K562 (cell line): ENCODE measurements at regions not wholly inside any gene's neighbourhood (a gene's known extent, or its start where the extent isn't known, plus 50 kb on each side); places are given as distances from the start of the nearest gene placed in this dataset.

Experiments used
- ATAC-seq: fragments of 200-7000 bp; cut with Tn5 transposase; 3 replicates; pipeline ENCODE4 v1.9.1; 2020; ENCODE audit warnings: moderate library complexity
- BruUV-seq: library from RNA; stranded (reverse); fragments of 400-500 nt; replicated peaks from 2 replicates; lab custom pipeline; 2021; lab: Mats Ljungman, UMichigan
- CTCF ChIA-PET: fragments of 300-600 bp; formaldehyde crosslinking; extraction: SDS; loops from one replicate; lab custom pipeline; 2021; ENCODE audit warnings: low intra/inter-chr PET ratio; lab: Yijun Ruan, JAX
- POLR2A ChIA-PET: fragments of 300-600, 350-650 bp; sonication (Branson Sonifier 250); formaldehyde crosslinking; extraction: SDS; loops from one replicate; lab custom pipeline; 2021; ENCODE audit warnings: antibody characterized with exemption, inconsistent platforms; lab: Yijun Ruan, JAX
- DNase-seq, 4 experiments: peaks; one replicate each; pipeline versions ENCODE4 v3.0.0 to v3.0.0-alpha.2; 2011 to 2018; ENCODE audit warnings: low spot score in 3 of 4, mixed read lengths in 3 of 4; ENCODE audit errors: extremely low read depth in 1 of 4
- FAIRE-seq: peaks from 2 replicates; lab custom pipeline; 2011; peaks lifted over from hg19 to GRCh38; lab: Jason Lieb, UNC
- H2AFZ ChIP-seq: 2 replicates; pipeline ENCODE4 v1.6.0; 2011; ENCODE audit warnings: low read depth, low read length, control low read depth, inconsistent platforms
- H3K27ac ChIP-seq: fragments of 200-600 bp; 3 replicates; pipeline ENCODE4 v1.8.0; 2011; ENCODE audit warnings: low read depth, mild to moderate bottlenecking, control low read depth, inconsistent platforms, low read length, moderate library complexity, mixed read lengths; ENCODE audit errors: extremely low read depth
- H3K27me3 ChIP-seq, 2 experiments: fragments of 300-600 bp in 1 of 2; 2 replicates in 1 of 2; 3 replicates in 1 of 2; pipeline versions ENCODE4 v1.6.0 to v1.8.0; 2011; ENCODE audit warnings: inconsistent platforms in 2 of 2, low read length in 2 of 2, mild to moderate bottlenecking in 1 of 2, mixed read lengths in 1 of 2, moderate library complexity in 1 of 2; ENCODE audit not compliant: control insufficient read depth in 2 of 2, insufficient read depth in 2 of 2
- H3K36me3 ChIP-seq: fragments of 300-600 bp; 3 replicates; pipeline ENCODE4 v1.8.0; 2011; ENCODE audit warnings: mild to moderate bottlenecking, low read length, inconsistent platforms; ENCODE audit not compliant: control insufficient read depth, insufficient read depth
- H3K4me1 ChIP-seq, 2 experiments: fragments of 200-600 bp in 1 of 2; replicated peaks in 1 of 2; 2 replicates in 1 of 2; 3 replicates in 1 of 2; pipeline versions ENCODE4 v1.5.1 to v1.8.0; 2011; ENCODE audit warnings: inconsistent platforms in 2 of 2, low read length in 2 of 2, mild to moderate bottlenecking in 1 of 2, mixed read lengths in 1 of 2, moderate library complexity in 1 of 2; ENCODE audit not compliant: control insufficient read depth in 2 of 2, insufficient read depth in 2 of 2
- H3K4me2 ChIP-seq: 2 replicates; pipeline ENCODE4 v1.6.1; 2011; ENCODE audit warnings: low read length, control low read depth, inconsistent platforms, mixed read lengths; ENCODE audit not compliant: insufficient read depth
- H3K4me3 ChIP-seq: fragments of 200-600 bp; sonication (generic), shearing (Covaris generic); 2 replicates; pipeline ENCODE4 v1.5.1; 2016; ENCODE audit warnings: control low read depth, inconsistent platforms
- H3K79me2 ChIP-seq: fragments of 200-600 bp; 3 replicates; pipeline ENCODE4 v1.8.0; 2011; ENCODE audit warnings: low read length, inconsistent platforms; ENCODE audit not compliant: control insufficient read depth, insufficient read depth
- H3K9ac ChIP-seq, 2 experiments: 2 replicates each; pipeline versions ENCODE4 v1.6.0 to v1.6.1; 2011; ENCODE audit warnings: low read depth in 2 of 2, low read length in 2 of 2, control low read depth in 1 of 2, inconsistent platforms in 1 of 2, mild to moderate bottlenecking in 1 of 2, mixed read lengths in 1 of 2; ENCODE audit not compliant: insufficient read depth in 1 of 2
- H3K9me1 ChIP-seq: one replicate; pipeline ENCODE4 v1.6.0; 2011; ENCODE audit warnings: inconsistent platforms, mild to moderate bottlenecking, low read length, moderate library complexity; ENCODE audit not compliant: control insufficient read depth, insufficient read depth
- H3K9me3 ChIP-seq: replicated peaks from 2 replicates; pipeline ENCODE4 v1.5.1; 2011; ENCODE audit warnings: low read depth, low read length, inconsistent platforms; ENCODE audit not compliant: control insufficient read depth, insufficient read depth
- H4K20me1 ChIP-seq: replicated peaks from 2 replicates; pipeline ENCODE4 v1.6.1; 2011; ENCODE audit warnings: low read length, inconsistent platforms, mixed read lengths; ENCODE audit not compliant: control insufficient read depth, insufficient read depth
- ELK1 ChIP-seq: sonication (generic); formaldehyde crosslinking; IDR thresholded peaks from 2 replicates; pipeline ENCODE4 v1.8.1; 2022; ENCODE audit warnings: missing genetic modification reagents
- NR2F6 ChIP-seq: fragments of 450-650 bp; formaldehyde crosslinking; IDR thresholded peaks from 2 replicates; pipeline ENCODE4 v1.4.0; 2020; ENCODE audit warnings: mild to moderate bottlenecking
- TAF9B ChIP-seq: fragments of 450-650 bp; IDR thresholded peaks from 2 replicates; pipeline ENCODE4 v1.6.1; 2018; ENCODE audit warnings: mild to moderate bottlenecking; ENCODE audit not compliant: partially characterized antibody
- TBP ChIP-seq: optimal IDR thresholded peaks from 2 replicates; pipeline ENCODE3; 2011; ENCODE audit warnings: low read depth, low read length, improper control_type of control experiment
- TEAD1 ChIP-seq, 2 experiments: fragments of 450-650 bp in 1 of 2; sonication (generic) in 1 of 2; formaldehyde crosslinking; IDR thresholded peaks; 2 replicates each; pipeline versions ENCODE4 v1.4.0 to v1.8.0; 2020 to 2022; ENCODE audit warnings: mild to moderate bottlenecking in 2 of 2, missing genetic modification reagents in 1 of 2
- ZNF239 ChIP-seq: fragments of 250-450 bp; sonication (Bioruptor Pico); IDR thresholded peaks from 2 replicates; pipeline ENCODE4 v1.4.0; 2020; ENCODE audit warnings: mild to moderate bottlenecking
- WGBS: fragments of 100-300 bp; shearing (Covaris generic); methylation state at CpG from one replicate; pipeline ENCODE4 v1.1.6; 2016; ENCODE audit warnings: low coverage, mixed read lengths; ENCODE audit not compliant: insufficient coverage; ENCODE audit errors: missing lambda C conversion rate; 5-methylcytosine and 5-hydroxymethylcytosine counted together
- in situ Hi-C: fragments of 300-500 bp; cut with MboI; formaldehyde crosslinking; loops from 4 replicates; pipeline ENCODE4 v1.15.0; 2018; ENCODE audit warnings: inconsistent platforms, mixed read lengths
- intact Hi-C: fragments of 100-400 bp; cut with micrococcal nuclease; formaldehyde crosslinking; loops from 2 replicates; pipeline ENCODE4 v1.14.2; 2022
- TF ChIP-seq, protein P1 (sequence below): fragments of 200-600 bp; sonication (generic); IDR thresholded peaks from one replicate; pipeline ENCODE4 v1.6.1; 2012; ENCODE audit warnings: mild to moderate bottlenecking, low read depth, low read length, inconsistent platforms

GRCh38 chr12:84243686-84244085, 668.9 kb downstream of the SLC6A15 start:
- H3K9ac ChIP-seq = no peak overlapping the region
- no peaks in the 10 kb centered on the region for H3K79me2 ChIP-seq
- H3K27ac ChIP-seq = no peak overlapping the region
- CTCF ChIA-PET = no interaction called here
- BruUV-seq = no TSS peak
- no peak for DNase-seq
- H3K4me3 ChIP-seq = no peak overlapping the region
- in situ Hi-C loops (no loop called here), intact Hi-C loops (no loop called here)
- no peaks in the 10 kb centered on the region for H3K4me1 ChIP-seq
- TF ChIP-seq NR2F6 (CRISPR knock-in tag) (no peak), TAF9B (no peak), TEAD1 (CRISPR knock-in tag; IDR thresholded peaks at IDR 0.05) (no peak), TBP (no peak), ZNF239 (CRISPR knock-in tag) (no peak), ELK1 (no peak)
- TF ChIP-seq, protein P1, sequence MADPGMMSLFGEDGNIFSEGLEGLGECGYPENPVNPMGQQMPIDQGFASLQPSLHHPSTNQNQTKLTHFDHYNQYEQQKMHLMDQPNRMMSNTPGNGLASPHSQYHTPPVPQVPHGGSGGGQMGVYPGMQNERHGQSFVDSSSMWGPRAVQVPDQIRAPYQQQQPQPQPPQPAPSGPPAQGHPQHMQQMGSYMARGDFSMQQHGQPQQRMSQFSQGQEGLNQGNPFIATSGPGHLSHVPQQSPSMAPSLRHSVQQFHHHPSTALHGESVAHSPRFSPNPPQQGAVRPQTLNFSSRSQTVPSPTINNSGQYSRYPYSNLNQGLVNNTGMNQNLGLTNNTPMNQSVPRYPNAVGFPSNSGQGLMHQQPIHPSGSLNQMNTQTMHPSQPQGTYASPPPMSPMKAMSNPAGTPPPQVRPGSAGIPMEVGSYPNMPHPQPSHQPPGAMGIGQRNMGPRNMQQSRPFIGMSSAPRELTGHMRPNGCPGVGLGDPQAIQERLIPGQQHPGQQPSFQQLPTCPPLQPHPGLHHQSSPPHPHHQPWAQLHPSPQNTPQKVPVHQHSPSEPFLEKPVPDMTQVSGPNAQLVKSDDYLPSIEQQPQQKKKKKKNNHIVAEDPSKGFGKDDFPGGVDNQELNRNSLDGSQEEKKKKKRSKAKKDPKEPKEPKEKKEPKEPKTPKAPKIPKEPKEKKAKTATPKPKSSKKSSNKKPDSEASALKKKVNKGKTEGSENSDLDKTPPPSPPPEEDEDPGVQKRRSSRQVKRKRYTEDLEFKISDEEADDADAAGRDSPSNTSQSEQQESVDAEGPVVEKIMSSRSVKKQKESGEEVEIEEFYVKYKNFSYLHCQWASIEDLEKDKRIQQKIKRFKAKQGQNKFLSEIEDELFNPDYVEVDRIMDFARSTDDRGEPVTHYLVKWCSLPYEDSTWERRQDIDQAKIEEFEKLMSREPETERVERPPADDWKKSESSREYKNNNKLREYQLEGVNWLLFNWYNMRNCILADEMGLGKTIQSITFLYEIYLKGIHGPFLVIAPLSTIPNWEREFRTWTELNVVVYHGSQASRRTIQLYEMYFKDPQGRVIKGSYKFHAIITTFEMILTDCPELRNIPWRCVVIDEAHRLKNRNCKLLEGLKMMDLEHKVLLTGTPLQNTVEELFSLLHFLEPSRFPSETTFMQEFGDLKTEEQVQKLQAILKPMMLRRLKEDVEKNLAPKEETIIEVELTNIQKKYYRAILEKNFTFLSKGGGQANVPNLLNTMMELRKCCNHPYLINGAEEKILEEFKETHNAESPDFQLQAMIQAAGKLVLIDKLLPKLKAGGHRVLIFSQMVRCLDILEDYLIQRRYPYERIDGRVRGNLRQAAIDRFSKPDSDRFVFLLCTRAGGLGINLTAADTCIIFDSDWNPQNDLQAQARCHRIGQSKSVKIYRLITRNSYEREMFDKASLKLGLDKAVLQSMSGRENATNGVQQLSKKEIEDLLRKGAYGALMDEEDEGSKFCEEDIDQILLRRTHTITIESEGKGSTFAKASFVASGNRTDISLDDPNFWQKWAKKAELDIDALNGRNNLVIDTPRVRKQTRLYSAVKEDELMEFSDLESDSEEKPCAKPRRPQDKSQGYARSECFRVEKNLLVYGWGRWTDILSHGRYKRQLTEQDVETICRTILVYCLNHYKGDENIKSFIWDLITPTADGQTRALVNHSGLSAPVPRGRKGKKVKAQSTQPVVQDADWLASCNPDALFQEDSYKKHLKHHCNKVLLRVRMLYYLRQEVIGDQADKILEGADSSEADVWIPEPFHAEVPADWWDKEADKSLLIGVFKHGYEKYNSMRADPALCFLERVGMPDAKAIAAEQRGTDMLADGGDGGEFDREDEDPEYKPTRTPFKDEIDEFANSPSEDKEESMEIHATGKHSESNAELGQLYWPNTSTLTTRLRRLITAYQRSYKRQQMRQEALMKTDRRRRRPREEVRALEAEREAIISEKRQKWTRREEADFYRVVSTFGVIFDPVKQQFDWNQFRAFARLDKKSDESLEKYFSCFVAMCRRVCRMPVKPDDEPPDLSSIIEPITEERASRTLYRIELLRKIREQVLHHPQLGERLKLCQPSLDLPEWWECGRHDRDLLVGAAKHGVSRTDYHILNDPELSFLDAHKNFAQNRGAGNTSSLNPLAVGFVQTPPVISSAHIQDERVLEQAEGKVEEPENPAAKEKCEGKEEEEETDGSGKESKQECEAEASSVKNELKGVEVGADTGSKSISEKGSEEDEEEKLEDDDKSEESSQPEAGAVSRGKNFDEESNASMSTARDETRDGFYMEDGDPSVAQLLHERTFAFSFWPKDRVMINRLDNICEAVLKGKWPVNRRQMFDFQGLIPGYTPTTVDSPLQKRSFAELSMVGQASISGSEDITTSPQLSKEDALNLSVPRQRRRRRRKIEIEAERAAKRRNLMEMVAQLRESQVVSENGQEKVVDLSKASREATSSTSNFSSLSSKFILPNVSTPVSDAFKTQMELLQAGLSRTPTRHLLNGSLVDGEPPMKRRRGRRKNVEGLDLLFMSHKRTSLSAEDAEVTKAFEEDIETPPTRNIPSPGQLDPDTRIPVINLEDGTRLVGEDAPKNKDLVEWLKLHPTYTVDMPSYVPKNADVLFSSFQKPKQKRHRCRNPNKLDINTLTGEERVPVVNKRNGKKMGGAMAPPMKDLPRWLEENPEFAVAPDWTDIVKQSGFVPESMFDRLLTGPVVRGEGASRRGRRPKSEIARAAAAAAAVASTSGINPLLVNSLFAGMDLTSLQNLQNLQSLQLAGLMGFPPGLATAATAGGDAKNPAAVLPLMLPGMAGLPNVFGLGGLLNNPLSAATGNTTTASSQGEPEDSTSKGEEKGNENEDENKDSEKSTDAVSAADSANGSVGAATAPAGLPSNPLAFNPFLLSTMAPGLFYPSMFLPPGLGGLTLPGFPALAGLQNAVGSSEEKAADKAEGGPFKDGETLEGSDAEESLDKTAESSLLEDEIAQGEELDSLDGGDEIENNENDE = no peak
- no peak for FAIRE-seq
- H3K9me1 ChIP-seq = no peaks in the 10 kb centered on the region
- H3K4me2 ChIP-seq = no peak overlapping the region
- H4K20me1 ChIP-seq = no peaks in the 10 kb centered on the region
- 3% methylated on average over 4 of the region's 4 CpGs for WGBS
- H3K27me3 ChIP-seq = no peaks in the 10 kb centered on the region
- POLR2A ChIA-PET = no interaction called here
- no peak overlapping the region for H2AFZ ChIP-seq
- no peak for ATAC-seq
- no peaks in the 10 kb centered on the region for H3K36me3 ChIP-seq
- no peaks in the 10 kb centered on the region for H3K9me3 ChIP-seq
